ENCODE measurements at regions not wholly inside any gene's neighbourhood (a gene's known extent, or its start where the extent isn't known, plus 50 kb on each side); places are given as distances from the start of the nearest gene placed in this dataset.
"Not testable (repeated sequence)": the region's sequence is repeated elsewhere in the genome, so short reads cannot be mapped to it uniquely, and the experiment has no call there.

- no peak for DNase-seq
These were observed 235.8 kb downstream of the EPHA7 start for GRCh38 chr6:93183531-93183972.

- DNase-seq: no peak
These were observed 236.3 kb downstream of the EPHA7 start for GRCh38 chr6:93182938-93183479.

- DNase-seq: no peak
These were observed 241.4 kb downstream of the EPHA7 start for GRCh38 chr6:93177918-93178317.

- no peak for DNase-seq
These were observed 241.9 kb downstream of the EPHA7 start for GRCh38 chr6:93177438-93177837.

GRCh38 chr6:93176070-93176469 is 243.3 kb downstream of the EPHA7 start:
- DNase-seq: no peak

GRCh38 chr6:93173573-93173972 is 245.8 kb downstream of the EPHA7 start:
- DNase-seq: not testable (repeated sequence)

GRCh38 chr6:93165850-93166430 is 253.4 kb downstream of the EPHA7 start:
- DNase-seq: no peak

GRCh38 chr6:93164781-93165180 is 254.6 kb downstream of the EPHA7 start:
- no peak for DNase-seq

- no peak for DNase-seq
These were observed 256.2 kb downstream of the EPHA7 start for GRCh38 chr6:93163146-93163545.

- no peak for DNase-seq
These were observed 279.8 kb downstream of the EPHA7 start for GRCh38 chr6:93139408-93140081.

- no peak for DNase-seq
These were observed 283.2 kb downstream of the EPHA7 start for GRCh38 chr6:93136111-93136510.

- no peak for DNase-seq
These were observed 295.2 kb downstream of the EPHA7 start for GRCh38 chr6:93124006-93124632.

GRCh38 chr6:93123585-93123984 is 295.8 kb downstream of the EPHA7 start:
- no peak for DNase-seq

- no peak for DNase-seq
These were observed 299.1 kb downstream of the EPHA7 start for GRCh38 chr6:93120154-93120742.

GRCh38 chr6:93105907-93106306 is 313.5 kb downstream of the EPHA7 start:
- DNase-seq: no peak

GRCh38 chr6:93105017-93105416 is 314.3 kb downstream of the EPHA7 start:
- DNase-seq: no peak

- no peak for DNase-seq
These were observed 315.1 kb downstream of the EPHA7 start for GRCh38 chr6:93104195-93104817.

GRCh38 chr6:93088621-93089501 is 330.5 kb downstream of the EPHA7 start:
- DNase-seq: no peak

GRCh38 chr6:93087606-93088005 is 331.8 kb downstream of the EPHA7 start:
- DNase-seq: no peak

- DNase-seq: no peak
These were observed 333.0 kb downstream of the EPHA7 start for GRCh38 chr6:93086351-93086750.

GRCh38 chr6:93083337-93084230 is 335.8 kb downstream of the EPHA7 start:
- no peak for DNase-seq
